ENCODE measurements at regions not wholly inside any gene's neighbourhood (a gene's known extent, or its start where the extent isn't known, plus 50 kb on each side); places are given as distances from the start of the nearest gene placed in this dataset. TPM values are rescaled to one million over a fixed set of nuclear protein-coding genes. Genes with fewer than 3 reads are reported as not detected.
"Not testable (repeated sequence)": the region's sequence is repeated elsewhere in the genome, so short reads cannot be mapped to it uniquely, and the experiment has no call there.

- H3K36me3 ChIP-seq (replicated peaks; ENCODE audit: insufficient read depth, low read depth); H3K9me3 ChIP-seq (ENCODE audit: low read depth); DNase-seq (ENCODE audit: low spot score); H3K27ac ChIP-seq; H3K79me2 ChIP-seq; H3K9me2 ChIP-seq (replicated peaks; ENCODE audit: insufficient read depth); H3K4me1 ChIP-seq (ENCODE audit: insufficient read depth); H3K27me3 ChIP-seq; H2AFZ ChIP-seq; H3K4me2 ChIP-seq; H3K4me3 ChIP-seq; H4K20me1 ChIP-seq (ENCODE audit: insufficient read depth, poor library complexity, severe bottlenecking): not testable (repeated sequence)
- 97% methylated on average over 11 of the region's 11 CpGs for WGBS (ENCODE audit: low lambda C conversion rate, missing lambda C conversion rate)
These were observed 53.7 kb upstream of the METTL14 start for GRCh38 chr4:118631321-118632050.

- not testable (repeated sequence) for H3K4me2 ChIP-seq; H4K20me1 ChIP-seq (ENCODE audit: insufficient read depth, poor library complexity, severe bottlenecking); H3K27ac ChIP-seq; H3K36me3 ChIP-seq (replicated peaks; ENCODE audit: insufficient read depth, low read depth); H3K4me3 ChIP-seq; H3K27me3 ChIP-seq; H3K4me1 ChIP-seq (ENCODE audit: insufficient read depth); H3K9me2 ChIP-seq (replicated peaks; ENCODE audit: insufficient read depth); DNase-seq (ENCODE audit: low spot score); H3K79me2 ChIP-seq; H2AFZ ChIP-seq; H3K9me3 ChIP-seq (ENCODE audit: low read depth)
- 96% methylated on average over 22 of the region's 22 CpGs for WGBS (ENCODE audit: low lambda C conversion rate, missing lambda C conversion rate)
These were observed 51.7 kb upstream of the METTL14 start for GRCh38 chr4:118633476-118633875.

GRCh38 chr4:118634126-118634875 lies 50.9 kb upstream of the METTL14 start:
- H3K27ac ChIP-seq; H3K27me3 ChIP-seq; H3K79me2 ChIP-seq; H3K9me2 ChIP-seq (replicated peaks; ENCODE audit: insufficient read depth); H3K9me3 ChIP-seq (ENCODE audit: low read depth); H4K20me1 ChIP-seq (ENCODE audit: insufficient read depth, poor library complexity, severe bottlenecking); H3K4me1 ChIP-seq (ENCODE audit: insufficient read depth); H3K36me3 ChIP-seq (replicated peaks; ENCODE audit: insufficient read depth, low read depth); H3K4me3 ChIP-seq; H3K4me2 ChIP-seq; H2AFZ ChIP-seq; DNase-seq (ENCODE audit: low spot score): not testable (repeated sequence)
- 96% methylated on average over 29 of the region's 33 CpGs for WGBS (ENCODE audit: low lambda C conversion rate, missing lambda C conversion rate)

Small RNA genes in the stretch of these regions (small RNA-seq; reads per million reads assigned to genes)
- not detected for gene AC092670.1
- gene RNU6-1054P, result not detected

Measured in hepatocyte (in vitro differentiated cells).